ENCODE measurements at regions not wholly inside any gene's neighbourhood (a gene's known extent, or its start where the extent isn't known, plus 50 kb on each side); places are given as distances from the start of the nearest gene placed in this dataset.

- no peaks in the 10 kb centered on the region for H4K20me1 ChIP-seq (replicated peaks in 1 of 2; ENCODE audit: control insufficient read depth in 1 of 2, insufficient read depth in 2 of 2, low read length in 2 of 2)
- H3K36me3 ChIP-seq (ENCODE audit: control insufficient read depth in 2 of 4, insufficient read depth in 4 of 4, low read length in 3 of 4), result no peaks in the 10 kb centered on the region
- no peak overlapping the region for H2AK5ac ChIP-seq (ENCODE audit: low read depth, low read length)
- no peak overlapping the region for H3K4me3 ChIP-seq (ENCODE audit: extremely low read depth in 1 of 4, insufficient read depth in 2 of 4, low read depth in 3 of 4, low read length in 4 of 4)
- H4K5ac ChIP-seq (ENCODE audit: insufficient read length, low read depth, low read length), result no peak overlapping the region
- H2BK120ac ChIP-seq (replicated peaks; ENCODE audit: low read depth, low read length), result no peak overlapping the region
- no peaks in the 10 kb centered on the region for H3K23me2 ChIP-seq (ENCODE audit: low read depth, low read length)
- no peaks in the 10 kb centered on the region for H3K9me3 ChIP-seq (ENCODE audit: insufficient read depth in 2 of 2, low read depth in 1 of 2, low read length in 1 of 2)
- H3K27ac ChIP-seq (ENCODE audit: low read depth, low read length), result no peak overlapping the region
- ChIA-PET CTCF (ENCODE audit: partially characterized antibody) (no interaction called here), POLR2A (ENCODE audit: partially characterized antibody) (no interaction called here)
- TF ChIP-seq ATF2 (IDR thresholded peaks at IDR 0.05; ENCODE audit: low read length) (no peak), POU5F1 (IDR thresholded peaks at IDR 0.05; ENCODE audit: low read depth, low read length) (no peak), POLR2A (IDR thresholded peaks at IDR 0.05; ENCODE audit: control extremely low read depth in 1 of 2, low read depth in 2 of 2, low read length in 2 of 2) (no peak), HDAC2 (IDR thresholded peaks at IDR 0.05; ENCODE audit: borderline replicate concordance in 1 of 2, low read depth in 2 of 2, low read length in 2 of 2) (no peak), FOSL1 (IDR thresholded peaks at IDR 0.05; ENCODE audit: insufficient read depth, low read depth, low read length) (no peak), RBBP5 (IDR thresholded peaks at IDR 0.05; ENCODE audit: borderline replicate concordance, low read depth, low read length) (no peak), KDM4A (IDR thresholded peaks at IDR 0.05; ENCODE audit: low read depth, low read length, severe bottlenecking) (no peak), TBP (IDR thresholded peaks at IDR 0.05; ENCODE audit: low read depth, low read length) (no peak), NANOG (IDR thresholded peaks at IDR 0.05; ENCODE audit: insufficient read depth, low read depth, low read length, poor library complexity, severe bottlenecking) (no peak), CBX5 (IDR thresholded peaks at IDR 0.05; ENCODE audit: low read depth, low read length) (no peak), ZNF274 (IDR thresholded peaks at IDR 0.05; ENCODE audit: borderline replicate concordance, extremely low read depth, low read length) (no peak)
- H3K18ac ChIP-seq (ENCODE audit: extremely low read depth, low read length), result no peak overlapping the region
- H2AFZ ChIP-seq (ENCODE audit: low read length), result no peak overlapping the region
- no peak overlapping the region for H2BK20ac ChIP-seq (ENCODE audit: low read length)
- H4K91ac ChIP-seq (replicated peaks; ENCODE audit: insufficient read length, low read length), result no peak overlapping the region
- no peaks in the 10 kb centered on the region for H3K27me3 ChIP-seq (replicated peaks in 1 of 4; ENCODE audit: control insufficient read depth in 3 of 4, extremely low read depth in 1 of 4, insufficient read depth in 3 of 4, low read length in 3 of 4)
- no peak overlapping the region for H3K4ac ChIP-seq (replicated peaks; ENCODE audit: insufficient read length, low read depth, low read length)
- H4K8ac ChIP-seq (ENCODE audit: extremely low read depth, insufficient read depth, low read length), result no peak overlapping the region
- H3K14ac ChIP-seq (ENCODE audit: insufficient read length), result no peak overlapping the region
- no peaks in the 10 kb centered on the region for H3K79me2 ChIP-seq (ENCODE audit: control insufficient read depth in 1 of 2, insufficient read depth in 2 of 2, low read length in 2 of 2)
- H3K23ac ChIP-seq (ENCODE audit: insufficient read length), result no peak overlapping the region
- no peak overlapping the region for H2BK15ac ChIP-seq (ENCODE audit: low read length)
- FAIRE-seq, result no peak
- no peak overlapping the region for H3K4me2 ChIP-seq (ENCODE audit: insufficient read depth in 1 of 2, low read depth in 2 of 2, low read length in 2 of 2)
- H2BK5ac ChIP-seq (ENCODE audit: low read depth, low read length), result no peak overlapping the region
- H3K56ac ChIP-seq (replicated peaks; ENCODE audit: insufficient read length, low read depth, low read length), result no peak overlapping the region
- H3K79me1 ChIP-seq (ENCODE audit: low read depth, low read length), result no peaks in the 10 kb centered on the region
- H3K9ac ChIP-seq (replicated peaks in 1 of 4; ENCODE audit: extremely low read depth in 1 of 4, low read depth in 3 of 4, low read length in 3 of 4), result no peak overlapping the region
- H2BK12ac ChIP-seq (ENCODE audit: low read depth, low read length), result no peak overlapping the region
- DNase-seq (ENCODE audit: low read depth in 1 of 2, low spot score in 2 of 2), result no peak
- peaks cover 0 to 2% (median 0%) of the 10 kb centered on the region in 4 experiments; a peak in 1 of 7 replicates for H3K4me1 ChIP-seq (replicated peaks in 1 of 4; ENCODE audit: control insufficient read depth in 3 of 4, insufficient read depth in 4 of 4, low read length in 3 of 4)
These were observed 2291.1 kb downstream of the MRPL39 start for GRCh38 chr21:23316190-23316589.
